ENCODE measurements at regions not wholly inside any gene's neighbourhood (a gene's known extent, or its start where the extent isn't known, plus 50 kb on each side); places are given as distances from the start of the nearest gene placed in this dataset.

DNA sequence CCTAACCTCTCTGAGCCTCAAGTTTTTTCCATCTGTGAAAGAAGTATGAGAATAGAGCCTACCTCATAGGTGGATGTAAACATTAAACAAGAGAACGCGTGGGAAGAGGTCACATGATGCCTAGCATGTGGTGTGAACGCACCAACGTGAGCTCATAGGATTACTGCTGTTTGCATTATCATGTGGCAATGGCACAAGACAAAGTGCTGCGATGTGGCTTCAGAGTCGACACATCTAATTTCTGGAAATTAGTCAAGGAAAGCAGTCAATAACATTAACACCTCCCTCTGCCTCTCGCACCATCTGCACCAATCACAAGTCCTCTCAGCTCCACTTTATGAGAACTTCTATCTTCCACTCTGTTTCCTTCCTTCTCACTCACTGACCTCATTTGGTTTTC, 489.7 kb downstream of the COG6 start:
- Histone ChIP-seq H3K4me3 (ENCODE audit: low read depth in 1 of 2, low read length in 1 of 2) (no peak overlapping the region), H3K9me3 (no peaks in the 10 kb centered on the region), H3K27me3 (peaks cover 18% of the 10 kb centered on the region), H3K36me3 (no peaks in the 10 kb centered on the region), H3K27ac (no peak overlapping the region), H3K4me1 (ENCODE audit: control insufficient read depth in 1 of 2, insufficient read depth in 1 of 2, low read depth in 1 of 2, low read length in 1 of 2) (no peaks in the 10 kb centered on the region)
- TF ChIP-seq CTCF (IDR thresholded peaks at IDR 0.05), result no peak

- Histone ChIP-seq H3K27ac (no peak overlapping the region), H3K9me3 (no peaks in the 10 kb centered on the region), H3K4me1 (ENCODE audit: control insufficient read depth in 1 of 2, insufficient read depth in 1 of 2, low read depth in 1 of 2, low read length in 1 of 2) (no peaks in the 10 kb centered on the region), H3K27me3 (peaks cover 18% of the 10 kb centered on the region), H3K4me3 (ENCODE audit: low read depth in 1 of 2, low read length in 1 of 2) (no peak overlapping the region), H3K36me3 (no peaks in the 10 kb centered on the region)
- TF ChIP-seq CTCF (IDR thresholded peaks at IDR 0.05), result no peak
Observed at GRCh38 chr13:40146063-40146462, 490.6 kb downstream of the COG6 start.

GRCh38 chr13:40146611-40147117, 491.2 kb downstream of the COG6 start:
- Histone ChIP-seq H3K4me3 (ENCODE audit: low read depth in 1 of 2, low read length in 1 of 2) (no peak overlapping the region), H3K27me3 (peaks cover 17% of the 10 kb centered on the region), H3K36me3 (no peaks in the 10 kb centered on the region), H3K9me3 (no peaks in the 10 kb centered on the region), H3K27ac (no peak overlapping the region), H3K4me1 (ENCODE audit: control insufficient read depth in 1 of 2, insufficient read depth in 1 of 2, low read depth in 1 of 2, low read length in 1 of 2) (no peaks in the 10 kb centered on the region)
- no peak for TF ChIP-seq CTCF (IDR thresholded peaks at IDR 0.05)

- Histone ChIP-seq H3K4me3 (ENCODE audit: low read depth in 1 of 2, low read length in 1 of 2) (no peak overlapping the region), H3K36me3 (no peaks in the 10 kb centered on the region), H3K4me1 (ENCODE audit: control insufficient read depth in 1 of 2, insufficient read depth in 1 of 2, low read depth in 1 of 2, low read length in 1 of 2) (no peaks in the 10 kb centered on the region), H3K27ac (no peak overlapping the region), H3K27me3 (peaks cover 10% of the 10 kb centered on the region), H3K9me3 (no peaks in the 10 kb centered on the region)
- TF ChIP-seq CTCF (IDR thresholded peaks at IDR 0.05), result no peak
Observed at GRCh38 chr13:40148101-40148500, 492.6 kb downstream of the COG6 start.

GRCh38 chr13:40148742-40149141, 493.3 kb downstream of the COG6 start:
- H3K4me3 ChIP-seq (ENCODE audit: low read depth in 1 of 2, low read length in 1 of 2), result no peak overlapping the region
- H3K27ac ChIP-seq, result no peak overlapping the region
- H3K27me3 ChIP-seq, result peaks cover 10% of the 10 kb centered on the region
- H3K9me3 ChIP-seq, result no peaks in the 10 kb centered on the region
- TF ChIP-seq CTCF (IDR thresholded peaks at IDR 0.05), result no peak
- H3K36me3 ChIP-seq, result no peaks in the 10 kb centered on the region
- no peaks in the 10 kb centered on the region for H3K4me1 ChIP-seq (ENCODE audit: control insufficient read depth in 1 of 2, insufficient read depth in 1 of 2, low read depth in 1 of 2, low read length in 1 of 2)
